ENCODE measurements at regions not wholly inside any gene's neighbourhood (a gene's known extent, or its start where the extent isn't known, plus 50 kb on each side); places are given as distances from the start of the nearest gene placed in this dataset.

DNA sequence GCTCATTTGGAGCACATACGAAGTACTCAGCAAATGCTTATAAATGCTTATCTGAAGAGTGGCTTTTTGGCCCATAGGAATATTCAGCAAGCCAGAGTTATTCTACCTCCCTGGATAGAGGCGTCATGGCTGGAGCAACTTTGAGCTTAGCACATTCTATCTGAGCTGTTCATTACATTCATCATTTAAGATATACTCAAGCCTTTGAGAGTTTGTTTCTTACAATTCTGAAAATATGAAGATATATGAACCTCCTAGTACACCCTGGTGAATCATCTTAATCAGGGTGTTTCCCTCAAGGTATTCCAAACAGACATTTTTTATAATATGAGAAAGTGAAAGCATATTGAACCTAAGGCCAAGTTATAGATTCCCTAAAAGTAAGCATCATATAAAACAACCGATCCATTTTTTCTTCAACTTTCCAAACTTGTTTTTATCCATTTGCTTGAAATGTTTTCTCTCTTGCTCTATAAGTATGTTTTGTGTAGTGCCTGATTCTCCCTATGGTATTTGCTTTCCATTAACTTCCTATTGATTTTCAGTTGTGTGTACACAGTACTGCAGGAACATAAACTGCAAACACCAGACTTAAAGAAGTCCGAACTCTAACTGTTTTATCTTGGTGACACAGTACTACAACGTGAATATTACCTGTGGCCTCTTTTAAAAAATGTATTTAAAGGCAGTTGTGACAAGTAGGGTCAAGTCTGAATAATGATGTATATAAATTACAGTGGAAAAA lies 139.7 kb upstream of the PTPRK start:
- DNase-seq, result no peak

DNA sequence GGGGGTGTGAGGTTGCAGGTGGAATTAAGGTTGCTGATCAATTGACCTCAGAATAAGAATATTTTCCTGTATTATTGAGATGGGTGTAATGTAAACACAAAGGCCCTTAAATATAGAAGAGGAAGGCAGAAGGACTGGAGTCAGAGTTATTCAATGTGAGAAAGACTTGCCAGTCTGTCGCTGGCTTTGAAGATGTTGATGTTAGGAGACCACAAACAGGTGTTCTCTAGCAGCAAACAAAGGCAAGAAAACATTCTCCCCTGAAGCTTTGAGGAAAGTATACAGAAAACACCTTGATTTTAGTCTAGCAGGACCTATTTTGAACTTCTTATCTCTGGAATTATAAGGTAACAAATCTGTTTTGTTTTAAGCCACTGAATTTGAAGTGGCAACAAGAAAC lies 138.9 kb upstream of the PTPRK start:
- DNase-seq, result no peak

DNA sequence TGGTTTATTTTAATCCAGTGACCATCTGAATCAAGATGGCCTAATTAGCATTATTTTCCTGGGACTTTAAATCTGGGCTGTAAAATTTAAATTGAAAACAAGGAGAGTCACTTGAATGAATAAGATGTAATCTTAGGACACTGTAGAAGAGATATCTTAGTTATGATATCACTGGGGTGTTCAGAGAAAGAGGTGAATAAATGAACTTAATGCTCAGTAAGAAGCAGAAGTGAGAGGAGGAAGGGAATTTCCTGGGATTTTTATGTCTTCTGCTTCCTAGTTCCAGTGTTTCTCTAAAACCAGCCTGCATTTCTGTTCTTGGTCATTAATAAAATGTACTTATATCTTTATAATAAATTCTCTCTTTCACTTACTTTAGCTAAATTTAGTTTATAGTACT lies 136.8 kb upstream of the PTPRK start:
- DNase-seq, result no peak

DNA sequence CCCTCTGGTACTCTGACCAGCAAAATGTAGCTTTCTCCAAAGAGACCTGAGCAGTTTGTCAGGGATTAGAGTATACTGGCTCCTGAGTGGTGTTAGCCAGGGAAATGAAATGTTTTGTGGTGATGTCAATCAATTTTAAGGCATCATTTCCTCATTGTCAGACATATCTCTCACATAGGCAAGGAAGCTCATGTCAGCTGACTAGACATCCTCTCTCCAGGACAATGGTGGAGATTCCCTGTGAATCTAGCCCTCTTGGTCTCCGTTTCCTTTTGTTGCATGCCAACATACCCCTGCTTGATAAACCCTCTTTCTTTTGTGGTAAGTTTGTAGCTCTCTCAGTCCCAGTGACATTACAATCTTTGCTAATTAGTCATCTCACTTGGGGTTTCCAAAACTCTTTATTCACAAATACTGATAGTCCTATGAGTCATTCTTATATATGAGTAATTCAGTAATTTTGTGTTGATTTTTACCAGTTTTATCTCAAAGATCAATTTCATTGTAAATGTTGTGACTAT lies 135.6 kb upstream of the PTPRK start:
- peak; percentile 23 for DNase-seq

DNA sequence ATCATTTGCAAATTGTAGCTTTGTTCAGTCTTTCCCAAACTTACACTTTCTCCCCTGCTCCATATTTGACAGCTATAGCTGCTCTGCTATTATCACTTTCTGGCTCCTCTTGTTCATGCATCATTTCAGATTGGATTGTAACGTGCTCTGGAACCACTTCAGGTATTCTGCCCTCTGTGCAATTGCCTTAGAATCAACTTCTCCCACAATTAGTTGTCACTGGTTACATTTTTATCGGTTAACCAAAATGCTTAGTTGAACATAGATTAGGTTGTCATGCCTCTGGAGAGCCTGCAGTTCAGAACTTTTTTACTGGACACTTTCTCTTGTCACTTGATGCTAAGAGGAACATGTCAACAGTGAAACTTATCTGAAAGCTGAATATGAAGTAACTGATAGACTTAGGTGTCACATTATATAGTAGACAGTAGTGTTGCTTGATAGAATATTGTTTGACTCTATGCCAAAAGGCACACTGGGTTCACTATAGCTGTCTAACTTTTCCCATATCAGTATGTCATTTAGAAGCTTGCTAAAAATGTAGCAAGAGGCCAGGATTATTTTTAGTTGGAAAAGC lies 127.7 kb upstream of the PTPRK start:
- no peak for DNase-seq

DNA sequence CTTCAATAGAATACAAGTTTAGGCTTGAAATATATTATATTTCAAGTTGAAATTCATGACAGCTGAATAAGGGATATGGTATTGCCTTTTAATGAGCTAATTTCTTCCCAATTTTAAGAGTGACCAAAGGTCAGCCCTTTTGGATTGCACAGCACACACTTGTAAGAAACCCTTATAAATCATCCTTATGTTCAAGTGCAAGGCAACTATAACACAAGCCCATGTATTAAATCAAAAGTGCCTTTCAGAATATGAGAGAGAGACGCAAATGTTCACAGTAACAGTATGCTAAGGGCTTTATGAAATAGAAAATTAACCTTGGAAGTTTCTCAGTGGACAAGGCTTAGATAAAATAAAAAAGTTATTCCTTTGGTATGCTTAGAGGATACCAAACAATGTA lies 121.7 kb upstream of the PTPRK start:
- DNase-seq, result no peak

DNA sequence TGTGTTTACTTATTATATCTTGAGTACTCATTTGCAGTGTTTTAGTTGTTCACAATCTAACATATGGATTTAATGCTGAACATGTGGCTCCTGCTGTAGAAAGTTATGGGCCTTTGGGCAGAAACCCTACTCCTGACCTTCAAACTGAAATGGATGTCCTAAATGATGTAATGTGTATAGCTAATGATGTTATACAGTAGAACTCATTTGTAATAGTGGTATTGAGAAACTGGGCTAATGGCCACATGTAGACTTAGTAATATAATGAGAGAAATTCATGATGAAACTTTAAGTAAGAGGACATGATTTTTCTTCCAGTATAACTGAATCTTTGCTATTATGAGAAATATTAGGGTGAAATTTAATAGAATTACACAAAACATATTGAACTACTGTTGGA lies 121.3 kb upstream of the PTPRK start:
- DNase-seq, result no peak

DNA sequence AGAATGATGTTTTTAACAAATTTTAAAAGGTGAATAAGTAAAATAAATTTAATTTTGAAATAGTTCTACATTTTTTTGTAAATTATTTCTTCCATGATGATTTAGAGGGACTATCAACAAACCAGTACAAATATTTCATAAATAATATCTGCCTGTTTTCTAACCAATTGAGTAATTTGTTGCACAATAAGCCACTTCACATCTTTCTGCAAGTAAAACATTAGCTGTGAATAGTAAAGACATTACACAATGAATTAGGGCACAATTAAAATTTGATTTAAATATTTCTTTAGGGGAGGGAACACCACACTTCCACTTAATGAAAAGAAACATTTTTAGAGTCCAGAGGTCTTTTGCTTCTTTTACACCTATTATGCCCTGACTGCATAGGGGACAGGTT lies 118.4 kb upstream of the PTPRK start:
- no peak for DNase-seq

DNA sequence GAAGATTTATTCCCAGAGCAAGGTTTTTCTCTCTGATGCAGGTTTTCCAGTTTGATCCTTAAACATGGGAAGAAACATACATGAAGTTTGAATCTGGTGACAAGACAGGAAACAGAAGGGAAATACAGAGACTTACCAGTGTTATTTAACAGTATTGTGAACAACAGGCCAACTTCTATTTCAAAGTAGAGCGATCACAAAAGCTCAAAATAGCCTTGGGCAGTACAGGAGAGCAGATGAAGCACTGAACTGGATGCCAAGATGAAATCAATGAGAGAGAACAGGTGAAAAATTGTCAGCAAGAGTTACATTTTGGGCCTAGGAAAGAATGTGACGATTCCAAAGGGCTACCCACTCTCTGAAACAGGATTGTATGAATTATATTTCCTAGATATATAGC lies 114.8 kb upstream of the PTPRK start:
- no peak for DNase-seq

DNA sequence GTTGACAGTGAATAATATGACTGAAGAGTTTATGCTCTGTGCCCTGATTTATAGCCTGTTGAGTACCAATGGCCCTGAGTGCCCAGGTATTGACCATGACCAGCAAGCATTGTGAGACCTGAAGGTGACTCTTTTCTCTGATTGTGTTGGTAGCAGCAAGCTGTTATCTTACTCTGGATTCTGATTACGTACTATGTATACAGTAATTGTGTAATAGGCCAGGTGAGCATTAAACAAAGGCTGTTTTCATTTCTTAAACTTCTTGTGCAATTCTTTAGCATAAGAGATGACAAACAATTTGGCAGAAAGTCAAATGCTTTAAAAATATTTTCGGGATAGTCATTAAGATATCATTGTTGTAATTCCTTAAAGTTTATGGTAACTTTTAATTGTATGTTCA lies 111.7 kb upstream of the PTPRK start:
- DNase-seq, result no peak

DNA sequence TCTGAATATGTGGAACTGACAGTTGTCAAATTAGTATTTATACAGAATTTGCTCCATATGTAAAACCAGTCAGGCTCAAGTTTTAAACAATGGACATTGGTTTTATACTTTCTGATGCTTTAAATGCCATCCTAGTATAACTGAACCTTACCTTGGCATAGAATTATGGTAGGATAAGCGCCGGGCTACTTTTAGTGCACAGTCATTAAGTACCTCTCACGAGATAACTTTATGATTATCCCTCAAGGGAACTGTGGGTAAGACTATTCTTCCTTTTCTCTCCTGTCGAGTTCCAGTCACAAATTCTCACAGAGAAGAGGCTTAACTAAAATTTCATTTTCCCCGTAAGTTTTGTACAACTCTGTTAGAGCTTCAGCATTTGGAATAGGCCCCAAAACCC lies 110.6 kb upstream of the PTPRK start:
- DNase-seq, result no peak

DNA sequence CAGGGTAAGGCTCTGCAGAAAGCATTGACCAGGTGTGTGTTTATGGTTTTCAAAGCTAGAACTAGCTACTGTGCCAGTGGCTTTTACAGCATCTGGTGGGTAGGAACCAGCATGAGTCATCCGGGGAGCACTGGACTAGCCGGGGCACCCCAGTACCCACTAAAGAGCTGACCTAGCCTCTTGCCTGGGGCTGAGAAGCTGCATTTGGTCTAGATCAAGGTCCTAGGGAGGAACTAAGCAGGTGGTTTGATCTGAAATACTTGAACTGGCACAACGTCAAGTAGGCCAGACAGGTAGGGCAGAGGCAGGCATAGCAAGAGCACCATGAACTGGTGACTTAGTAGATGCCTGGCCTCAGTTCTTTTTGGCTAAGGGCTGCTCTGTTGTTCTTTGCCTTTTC lies 109.8 kb upstream of the PTPRK start:
- DNase-seq, result no peak

DNA sequence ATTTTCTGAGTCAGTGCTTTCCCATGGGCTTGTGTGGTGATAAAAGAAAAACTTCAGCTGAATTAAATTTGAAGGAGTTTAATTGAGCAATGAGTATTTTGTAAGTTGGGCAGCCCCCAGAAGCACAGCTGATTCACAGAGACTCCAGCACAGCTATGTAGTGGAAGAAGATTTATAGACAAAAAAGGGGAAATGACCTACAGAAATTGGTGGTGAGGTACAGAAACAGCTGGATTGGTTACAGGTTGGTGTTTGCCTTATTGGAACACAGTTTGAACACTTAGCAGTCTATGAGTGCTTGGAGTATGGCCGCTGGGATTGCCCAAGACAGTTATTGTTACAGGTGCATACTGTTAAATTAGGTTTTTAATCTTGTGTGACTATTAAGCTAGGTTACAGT lies 96.9 kb upstream of the PTPRK start:
- no peak for DNase-seq

DNA sequence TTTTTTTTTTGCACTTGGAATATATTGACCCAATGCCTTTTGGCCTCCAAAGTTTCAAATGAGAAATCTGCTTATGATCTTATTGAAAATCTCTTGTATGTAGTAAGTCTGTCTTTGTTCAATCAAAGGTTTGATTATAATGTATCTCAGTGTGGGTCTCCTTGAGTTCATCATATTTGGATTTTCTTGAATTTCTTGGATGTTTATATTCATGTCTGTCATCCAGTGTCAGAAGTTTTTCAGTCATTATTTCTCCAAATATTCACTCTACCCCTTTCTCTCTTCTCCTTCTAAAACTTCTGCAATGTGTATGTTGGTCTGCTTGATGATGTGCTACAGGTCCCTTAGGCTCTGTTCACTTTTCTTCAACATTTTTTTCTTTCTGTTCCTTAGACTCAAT lies 95.9 kb upstream of the PTPRK start:
- DNase-seq, result no peak

DNA sequence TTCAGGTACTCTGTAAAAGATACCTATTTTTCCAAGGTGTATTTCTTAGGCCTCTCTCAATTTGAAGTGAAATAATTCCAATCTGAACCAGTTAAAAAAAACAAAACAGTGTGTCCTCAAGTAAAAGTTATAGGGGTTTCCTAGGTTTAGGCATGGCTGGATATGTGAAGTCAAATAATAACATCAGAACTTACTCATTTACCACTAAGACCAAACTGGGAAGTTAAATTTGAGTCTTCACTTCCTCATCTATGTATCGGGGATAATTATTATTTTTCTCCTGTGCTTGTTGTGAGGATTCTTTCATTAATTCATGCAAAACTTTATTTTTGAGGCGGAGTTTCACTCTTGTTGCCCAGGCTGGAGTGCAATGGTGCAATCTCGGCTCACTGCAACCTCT lies 86.2 kb upstream of the PTPRK start:
- no peak for DNase-seq

DNA sequence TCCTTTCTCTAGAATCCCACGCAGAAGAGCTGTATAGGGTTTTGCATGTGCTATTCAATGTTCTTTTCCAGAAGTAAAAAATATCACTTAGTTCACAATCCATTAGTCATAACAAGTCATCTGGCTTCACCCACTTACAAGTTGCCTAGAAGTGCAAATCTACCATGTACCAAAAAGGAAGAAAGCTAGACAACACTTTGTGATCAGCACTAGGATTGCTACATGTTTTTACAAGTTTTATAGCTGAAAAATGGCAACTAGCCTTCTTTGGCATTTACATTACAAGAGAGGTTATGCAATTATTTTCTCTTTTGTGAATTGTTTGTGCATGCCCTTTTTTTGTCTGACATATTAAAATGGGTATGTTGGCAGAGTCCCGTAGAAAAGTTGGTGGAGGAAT lies 85.6 kb upstream of the PTPRK start:
- no peak for DNase-seq

DNA sequence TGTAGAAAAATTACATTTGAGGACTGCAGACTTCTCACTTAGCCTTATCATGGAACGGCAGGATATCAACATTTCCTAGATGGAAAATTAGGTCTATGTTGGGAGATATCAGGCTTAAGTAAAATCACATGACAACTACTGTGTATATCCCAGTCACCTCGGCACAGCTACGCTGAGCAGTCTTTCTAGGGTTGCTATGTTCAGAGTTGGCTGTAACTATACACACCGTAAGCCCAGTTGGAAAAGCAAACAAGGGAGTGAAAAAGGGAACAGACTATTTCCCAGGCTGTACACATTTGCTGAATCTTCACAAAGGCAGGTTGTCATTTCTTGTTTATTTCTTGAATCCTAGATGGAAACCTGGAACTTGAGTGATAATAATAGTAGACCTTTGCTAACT lies 80.7 kb upstream of the PTPRK start:
- DNase-seq, result no peak

DNA sequence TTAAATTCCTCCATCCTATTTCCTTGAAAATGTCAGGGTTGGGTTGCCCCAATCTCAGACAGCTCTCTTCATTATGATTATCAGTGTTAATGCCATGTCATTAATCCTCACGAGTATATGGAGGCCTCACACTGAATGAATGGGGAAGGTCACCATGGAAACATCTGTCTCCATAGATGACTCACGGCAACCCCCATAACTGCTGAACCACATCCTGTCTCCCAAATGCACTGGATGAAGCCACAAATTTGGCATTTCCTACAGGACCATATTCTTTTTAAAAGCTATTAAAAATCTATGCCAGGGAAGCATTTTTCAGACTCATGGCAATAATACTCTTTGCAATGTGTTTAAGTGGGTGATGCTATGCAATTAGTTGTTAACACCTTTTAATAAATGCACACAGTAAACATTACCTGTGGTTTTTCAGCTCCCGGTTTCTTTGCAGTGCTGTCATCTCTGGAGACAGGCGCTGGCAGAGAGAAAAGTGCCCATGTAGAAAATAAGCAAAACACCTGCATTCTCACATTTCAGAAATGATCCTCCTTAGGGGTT lies 80.1 kb upstream of the PTPRK start:
- peak; percentile 21 for DNase-seq

DNA sequence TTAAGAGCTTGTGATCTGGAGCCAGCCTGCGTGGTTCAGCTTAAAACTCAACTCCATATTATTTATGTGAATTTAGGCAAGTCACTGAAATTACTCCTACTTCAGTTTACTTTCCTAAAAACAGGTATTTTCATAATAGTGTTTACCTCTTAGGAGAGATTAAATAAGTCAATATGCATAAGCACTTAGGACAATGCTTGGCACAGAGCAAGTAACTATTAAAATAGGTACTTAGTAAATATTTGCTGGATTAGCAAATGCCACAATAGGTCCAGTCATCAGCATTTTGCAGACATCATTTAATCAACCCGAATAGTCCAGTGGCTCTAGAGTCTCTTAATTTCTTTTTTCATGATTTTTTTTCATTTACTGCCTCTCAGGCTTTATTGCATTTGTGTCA lies 78.6 kb upstream of the PTPRK start:
- no peak for DNase-seq

DNA sequence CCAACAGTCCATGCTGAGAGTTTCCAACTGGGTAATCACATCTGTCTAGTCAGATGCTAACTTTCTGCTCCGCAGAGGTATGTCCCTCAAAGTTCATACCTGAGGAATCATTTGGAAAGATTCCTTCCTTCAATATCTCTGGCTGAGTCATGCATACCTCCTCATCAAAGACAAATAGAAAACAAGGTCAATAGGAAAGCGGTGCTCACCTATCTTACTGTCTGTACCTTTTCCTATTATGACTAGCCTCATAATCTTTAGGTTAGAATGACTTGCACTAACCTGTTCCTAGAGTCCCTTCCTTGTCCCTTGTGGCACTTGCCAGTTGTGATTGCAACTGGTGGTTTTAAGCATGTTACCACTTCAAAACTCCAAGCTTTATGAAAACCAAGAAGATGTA lies 78.2 kb upstream of the PTPRK start:
- no peak for DNase-seq

DNA sequence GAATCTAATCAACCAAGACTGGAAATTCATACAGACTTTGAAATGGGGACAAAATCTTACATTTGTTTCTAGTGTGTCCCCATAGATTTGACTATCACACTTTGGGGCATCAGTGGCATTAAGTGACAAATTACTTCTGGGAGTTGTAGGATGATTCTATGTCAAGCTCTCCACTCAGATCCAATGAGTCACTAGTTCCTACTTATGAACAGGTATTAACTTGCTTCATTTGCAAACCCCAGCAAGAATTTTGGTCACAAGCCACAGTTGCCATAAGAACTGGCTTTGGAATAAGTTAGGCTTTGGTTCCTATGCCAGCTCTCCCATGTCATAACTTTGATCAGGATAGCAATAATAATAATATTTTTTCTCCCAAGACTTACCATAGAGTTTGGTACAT lies 77.6 kb upstream of the PTPRK start:
- DNase-seq, result no peak

DNA sequence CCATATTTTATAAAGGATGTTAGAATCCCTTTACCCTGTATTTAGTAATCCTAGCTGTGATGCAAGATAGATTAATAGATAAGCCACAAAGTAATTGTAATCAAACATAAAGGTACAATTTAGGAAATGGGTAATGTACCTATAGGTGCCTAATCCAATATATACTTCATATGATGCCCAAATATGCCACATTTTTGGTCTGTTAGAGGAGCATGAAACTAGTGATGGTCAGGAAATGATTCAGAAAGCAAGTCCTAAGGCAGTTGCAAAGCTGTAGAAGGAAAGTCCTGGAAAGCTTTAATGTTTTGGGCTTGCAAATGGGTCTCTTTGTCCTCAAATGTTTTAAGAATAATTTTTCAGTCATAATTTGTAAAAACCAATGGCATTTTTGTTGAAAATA lies 76.6 kb upstream of the PTPRK start:
- DNase-seq, result no peak

DNA sequence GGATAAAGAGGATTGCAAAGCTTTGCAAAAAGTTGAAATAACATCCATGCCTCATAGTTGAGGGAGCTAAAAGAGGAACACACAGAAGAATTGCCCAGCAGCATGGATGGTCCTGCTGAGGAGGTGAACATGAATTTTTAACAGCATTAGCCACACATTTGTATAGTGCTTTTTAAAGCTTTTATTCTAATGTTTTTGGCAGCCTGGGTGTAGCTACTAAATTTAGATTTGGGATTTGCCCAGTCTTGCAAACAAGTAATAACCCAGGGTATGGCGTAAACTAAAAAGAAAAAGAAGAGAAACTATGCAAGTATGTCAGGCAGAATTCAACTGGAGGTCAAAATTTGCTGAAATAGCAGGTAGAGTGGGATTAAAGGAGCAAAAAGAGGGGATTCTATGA lies 75.1 kb upstream of the PTPRK start:
- DNase-seq, result no peak

DNA sequence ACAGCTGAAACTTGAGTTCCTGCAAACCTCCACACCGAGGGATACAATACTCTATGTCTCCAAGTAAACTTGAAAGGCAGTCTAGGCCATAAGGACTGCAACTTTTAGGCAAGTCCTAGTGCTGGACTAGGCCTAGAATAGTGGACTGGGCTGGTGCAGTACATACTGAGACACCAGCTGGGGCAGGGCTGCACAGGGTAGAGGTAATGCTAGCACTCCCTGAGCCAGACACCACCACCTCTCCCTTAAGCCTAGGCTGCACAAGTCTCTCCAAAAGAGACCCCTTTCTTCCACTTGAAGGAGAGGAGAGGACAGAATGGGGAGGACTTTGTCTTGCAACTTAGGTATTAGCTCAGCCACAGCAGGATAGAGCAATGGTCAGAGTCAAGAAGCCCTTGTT lies 65.7 kb upstream of the PTPRK start:
- no peak for DNase-seq
